Neural progenitor cell (in vitro differentiated cells): ENCODE measurements at regions not wholly inside any gene's neighbourhood (a gene's known extent, or its start where the extent isn't known, plus 50 kb on each side); places are given as distances from the start of the nearest gene placed in this dataset.

Experiments used
- DNase-seq: peaks from one replicate; pipeline ENCODE4 v3.0.0-alpha.2; 2016; ENCODE audit warnings: low spot score
- H2AFZ ChIP-seq: fragments of 200-600 bp; sonication (generic); replicated peaks from 2 replicates; pipeline ENCODE4 v1.6.1; 2016; ENCODE audit warnings: antibody characterized with exemption
- H3F3A ChIP-seq: fragments of 200-600 bp; sonication (generic); 2 replicates; pipeline ENCODE4 v1.6.1; 2016; ENCODE audit warnings: antibody characterized with exemption, low read depth
- H3K27ac ChIP-seq: fragments of 200-600 bp; sonication (generic); 2 replicates; pipeline ENCODE4 v1.5.1; 2016; ENCODE audit warnings: mild to moderate bottlenecking
- H3K27me3 ChIP-seq: fragments of 200-600 bp; sonication (generic); 2 replicates; pipeline ENCODE4 v1.6.1; 2016; ENCODE audit warnings: mild to moderate bottlenecking, moderate library complexity
- H3K36me3 ChIP-seq: fragments of 200-600 bp; sonication (generic); 2 replicates; pipeline ENCODE4 v1.5.1; 2016
- H3K4me1 ChIP-seq: fragments of 200-600 bp; sonication (generic); 2 replicates; pipeline ENCODE4 v1.6.1; 2016; ENCODE audit warnings: mixed run types
- H3K4me2 ChIP-seq: fragments of 200-600 bp; sonication (generic); 2 replicates; pipeline ENCODE4 v1.6.1; 2016
- H3K4me3 ChIP-seq: fragments of 200-600 bp; sonication (generic); 2 replicates; pipeline ENCODE4 v1.5.1; 2016
- H3K79me2 ChIP-seq: fragments of 200-600 bp; sonication (generic); 2 replicates; pipeline ENCODE4 v1.6.1; 2016; ENCODE audit warnings: low read depth
- H3K9ac ChIP-seq: fragments of 200-600 bp; sonication (generic); 2 replicates; pipeline ENCODE4 v1.6.1; 2016
- H3K9me3 ChIP-seq: fragments of 200-600 bp; sonication (generic); 2 replicates; pipeline ENCODE4 v1.5.1; 2016; ENCODE audit warnings: low read depth
- H4K20me1 ChIP-seq: fragments of 200-600 bp; sonication (generic); 2 replicates; pipeline ENCODE4 v1.6.1; 2016; ENCODE audit warnings: low read depth
- H3K27ac Mint-ChIP-seq: 3 replicates; pipeline ENCODE4 v1.8.0; 2021; ENCODE audit warnings: mixed read lengths
- H3K27me3 Mint-ChIP-seq: 2 replicates; pipeline ENCODE4 v1.8.0; 2022; ENCODE audit warnings: low read depth, mild to moderate bottlenecking, inconsistent platforms, moderate library complexity, mixed read lengths; ENCODE audit not compliant: insufficient read depth
- H3K36me3 Mint-ChIP-seq: 3 replicates; pipeline ENCODE4 v1.8.0; 2021; ENCODE audit warnings: mixed read lengths
- H3K4me1 Mint-ChIP-seq: 3 replicates; pipeline ENCODE4 v1.8.0; 2021; ENCODE audit warnings: mixed read lengths
- H3K4me3 Mint-ChIP-seq: 3 replicates; pipeline ENCODE4 v1.8.0; 2021; ENCODE audit warnings: mild to moderate bottlenecking, moderate library complexity, mixed read lengths
- H3K9me3 Mint-ChIP-seq: 3 replicates; pipeline ENCODE4 v1.8.0; 2020; ENCODE audit warnings: mixed read lengths
- EZH2 ChIP-seq: fragments of 200-600 bp; sonication (generic); IDR thresholded peaks from 2 replicates; pipeline ENCODE4 v1.6.1; 2017; ENCODE audit warnings: antibody characterized with exemption, mild to moderate bottlenecking, moderate library complexity
- EZH2phosphoT487 ChIP-seq: fragments of 200-600 bp; sonication (generic); IDR thresholded peaks from 2 replicates; pipeline ENCODE4 v1.6.1; 2017; ENCODE audit warnings: antibody characterized with exemption
- TF ChIP-seq, protein P1 (sequence below): fragments of 200-600 bp; sonication (generic); IDR thresholded peaks from 2 replicates; pipeline ENCODE4 v1.5.1; 2017; ENCODE audit warnings: antibody characterized with exemption, mild to moderate bottlenecking

DNA sequence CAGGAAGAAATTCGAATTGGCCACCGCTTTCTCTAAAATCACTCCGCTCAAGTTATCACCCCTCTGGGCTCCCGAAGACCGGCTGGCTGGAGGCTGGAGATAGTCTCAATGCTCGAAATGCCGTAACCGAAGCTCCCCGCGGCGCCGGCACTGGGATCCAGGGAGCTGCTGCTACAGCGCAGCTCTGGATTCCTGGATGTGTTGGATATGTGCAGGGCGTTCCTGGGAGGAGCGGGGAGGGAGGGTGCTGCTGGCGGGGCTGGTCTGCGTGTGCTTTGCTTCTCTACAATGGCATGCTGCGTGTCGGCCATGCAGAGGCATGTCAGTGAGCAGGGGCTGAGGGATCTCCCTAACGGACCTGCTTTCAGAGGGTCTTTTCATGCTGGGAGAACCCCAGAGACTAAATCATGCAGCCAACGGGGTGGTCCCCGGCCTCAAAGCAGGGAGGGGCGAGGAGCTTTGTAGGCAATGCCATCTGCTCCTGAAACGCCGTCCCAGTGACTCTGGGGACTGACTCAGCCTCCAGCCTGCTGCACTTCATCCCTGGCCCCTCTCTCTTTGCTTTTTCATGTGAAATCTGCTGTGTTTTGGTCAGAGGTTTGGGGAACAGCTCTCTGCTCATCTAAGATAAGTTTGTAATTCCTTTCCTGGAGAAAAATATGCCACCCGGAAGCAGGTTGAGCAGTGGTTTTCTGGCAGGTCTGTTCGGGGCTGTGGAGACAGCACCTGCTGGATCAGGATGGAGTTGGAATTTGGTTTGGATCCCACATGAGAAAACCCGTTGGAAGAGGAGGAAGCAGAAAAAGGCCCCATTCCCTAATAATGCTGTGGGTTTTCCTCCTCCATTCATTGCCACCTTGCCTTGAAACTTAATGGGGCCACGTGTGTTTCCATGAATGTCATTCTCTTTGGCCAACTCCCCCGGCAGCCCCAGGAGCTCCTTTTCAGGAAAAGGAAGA, 311.4 kb downstream of the SEC14L1 start:
- peak overlapping the region; percentile 89 for H3K4me2 ChIP-seq
- H3K9ac ChIP-seq = peak overlapping the region; percentile 74
- H3K27ac ChIP-seq = peak overlapping the region; percentile 96
- no peaks in the 10 kb centered on the region for H3K27me3 ChIP-seq
- H3K36me3 ChIP-seq = no peaks in the 10 kb centered on the region
- H2AFZ ChIP-seq = no peak overlapping the region
- H3K36me3 Mint-ChIP-seq = peaks cover 6% of the 10 kb centered on the region
- H3K9me3 ChIP-seq = no peaks in the 10 kb centered on the region
- peak overlapping the region; percentile 93 for H3K4me3 Mint-ChIP-seq
- no peak for TF ChIP-seq EZH2
- TF ChIP-seq, protein P1, sequence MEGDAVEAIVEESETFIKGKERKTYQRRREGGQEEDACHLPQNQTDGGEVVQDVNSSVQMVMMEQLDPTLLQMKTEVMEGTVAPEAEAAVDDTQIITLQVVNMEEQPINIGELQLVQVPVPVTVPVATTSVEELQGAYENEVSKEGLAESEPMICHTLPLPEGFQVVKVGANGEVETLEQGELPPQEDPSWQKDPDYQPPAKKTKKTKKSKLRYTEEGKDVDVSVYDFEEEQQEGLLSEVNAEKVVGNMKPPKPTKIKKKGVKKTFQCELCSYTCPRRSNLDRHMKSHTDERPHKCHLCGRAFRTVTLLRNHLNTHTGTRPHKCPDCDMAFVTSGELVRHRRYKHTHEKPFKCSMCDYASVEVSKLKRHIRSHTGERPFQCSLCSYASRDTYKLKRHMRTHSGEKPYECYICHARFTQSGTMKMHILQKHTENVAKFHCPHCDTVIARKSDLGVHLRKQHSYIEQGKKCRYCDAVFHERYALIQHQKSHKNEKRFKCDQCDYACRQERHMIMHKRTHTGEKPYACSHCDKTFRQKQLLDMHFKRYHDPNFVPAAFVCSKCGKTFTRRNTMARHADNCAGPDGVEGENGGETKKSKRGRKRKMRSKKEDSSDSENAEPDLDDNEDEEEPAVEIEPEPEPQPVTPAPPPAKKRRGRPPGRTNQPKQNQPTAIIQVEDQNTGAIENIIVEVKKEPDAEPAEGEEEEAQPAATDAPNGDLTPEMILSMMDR = no peak
- no peak for TF ChIP-seq EZH2phosphoT487
- H3K4me1 ChIP-seq = peaks cover 56% of the 10 kb centered on the region
- peaks cover 86% of the 10 kb centered on the region for H4K20me1 ChIP-seq
- H3K4me1 Mint-ChIP-seq = peaks cover 65% of the 10 kb centered on the region
- DNase-seq = peak; percentile 86
- H3K79me2 ChIP-seq = peaks cover 96% of the 10 kb centered on the region
- peak overlapping the region; percentile 100 for H3K27ac Mint-ChIP-seq
- H3K9me3 Mint-ChIP-seq = no peaks in the 10 kb centered on the region
- H3F3A ChIP-seq = peaks cover 42% of the 10 kb centered on the region
- H3K27me3 Mint-ChIP-seq = peaks cover 9% of the 10 kb centered on the region
- H3K4me3 ChIP-seq = peak overlapping the region; percentile 58

DNA sequence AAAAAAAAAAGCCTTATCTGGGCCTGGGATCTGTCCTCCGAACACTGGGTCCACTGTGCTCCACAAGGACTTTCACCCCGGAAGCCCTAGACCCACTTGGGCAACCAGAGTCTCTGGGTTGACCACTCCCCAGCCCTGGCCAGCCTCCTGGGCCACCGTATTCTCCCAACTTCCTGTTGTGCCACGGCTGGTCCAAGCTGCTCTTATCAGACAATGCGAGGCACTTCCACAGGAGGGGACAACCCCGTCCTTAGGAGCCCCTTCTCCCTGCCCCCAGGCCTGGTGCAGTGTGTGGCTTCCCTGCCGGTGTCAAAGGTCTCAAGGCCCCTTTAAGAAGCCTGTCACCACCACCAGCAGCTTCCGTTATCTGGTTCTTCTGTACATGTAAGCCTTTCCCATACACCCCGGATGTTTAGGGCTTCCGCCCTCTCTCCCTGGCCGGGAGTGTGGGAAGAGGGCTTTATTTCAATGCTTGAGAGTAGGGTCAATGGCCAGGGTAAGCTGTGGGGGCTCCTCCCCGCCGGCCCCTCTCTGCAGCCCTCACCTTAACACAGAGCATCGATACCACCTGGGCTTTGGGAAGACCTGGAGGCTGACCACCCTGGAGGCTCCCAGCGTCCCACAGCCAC, 313.0 kb downstream of the SEC14L1 start:
- Histone ChIP-seq H3K27ac (peak overlapping the region; percentile 59), H3K4me2 (peak overlapping the region; percentile 89), H3K79me2 (peaks cover 96% of the 10 kb centered on the region), H3K4me3 (no peak overlapping the region), H3K9me3 (no peaks in the 10 kb centered on the region), H3K9ac (peak overlapping the region; percentile 33), H3K27me3 (no peaks in the 10 kb centered on the region), H3K4me1 (peaks cover 56% of the 10 kb centered on the region), H3K36me3 (no peaks in the 10 kb centered on the region), H3F3A (peaks cover 40% of the 10 kb centered on the region), H2AFZ (no peak overlapping the region), H4K20me1 (peaks cover 88% of the 10 kb centered on the region)
- H3K27ac Mint-ChIP-seq = peak overlapping the region; percentile 60
- H3K4me3 Mint-ChIP-seq = peak overlapping the region; percentile 93
- TF ChIP-seq, protein P1 = no peak
- TF ChIP-seq EZH2 = no peak
- TF ChIP-seq EZH2phosphoT487 = no peak
- peaks cover 63% of the 10 kb centered on the region for H3K4me1 Mint-ChIP-seq
- H3K27me3 Mint-ChIP-seq = peaks cover 9% of the 10 kb centered on the region
- no peak for DNase-seq
- peaks cover 7% of the 10 kb centered on the region for H3K36me3 Mint-ChIP-seq
- H3K9me3 Mint-ChIP-seq = no peaks in the 10 kb centered on the region

DNA sequence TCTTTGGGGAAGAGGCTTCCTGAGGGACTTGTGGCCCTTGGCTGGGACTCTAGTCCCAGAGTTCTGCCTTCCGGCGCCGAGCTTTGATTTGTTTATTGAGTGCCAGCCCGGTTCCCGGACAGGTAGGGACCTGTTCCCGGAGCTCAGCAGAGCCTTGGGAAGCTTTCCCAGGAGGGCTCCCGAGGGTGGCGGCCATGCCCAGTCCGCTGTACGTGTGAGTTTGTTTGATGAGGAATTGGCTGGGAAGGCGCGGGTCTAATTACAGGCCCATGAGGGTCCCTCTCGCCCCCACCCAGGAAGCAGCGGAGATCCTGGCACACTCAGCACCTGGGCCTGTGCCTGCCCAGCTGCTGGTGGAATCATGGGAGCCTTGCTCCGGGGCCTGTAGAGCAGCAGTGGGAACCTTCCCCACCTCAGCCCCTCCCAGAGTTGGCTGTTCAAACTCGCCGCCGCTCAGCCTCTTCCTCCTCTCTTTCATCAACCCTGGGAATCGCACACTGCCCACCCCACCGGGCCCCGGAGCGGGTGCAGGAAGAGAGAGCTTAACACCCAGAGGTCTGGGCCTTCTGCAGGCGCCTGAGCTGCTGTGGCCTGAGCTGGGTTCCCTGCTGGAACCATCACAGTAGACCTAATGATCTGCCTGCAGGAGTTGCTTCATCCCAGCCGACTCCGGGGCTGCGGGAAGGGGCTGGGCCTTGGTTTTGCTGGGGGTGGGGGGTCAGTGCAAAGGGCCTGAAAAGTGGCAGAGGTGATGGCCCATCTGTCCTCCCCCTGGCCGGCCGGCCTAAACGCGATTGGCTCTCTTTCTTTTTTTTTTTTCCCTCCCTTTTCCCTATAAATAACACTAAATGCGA, 313.7 kb downstream of the SEC14L1 start:
- Histone ChIP-seq H3K9ac (peak overlapping the region; percentile 33), H2AFZ (no peak overlapping the region), H3K9me3 (no peaks in the 10 kb centered on the region), H3K4me2 (peak overlapping the region; percentile 27), H4K20me1 (peaks cover 88% of the 10 kb centered on the region), H3K4me3 (no peak overlapping the region), H3K27me3 (no peaks in the 10 kb centered on the region), H3K79me2 (peaks cover 96% of the 10 kb centered on the region), H3F3A (peaks cover 32% of the 10 kb centered on the region), H3K36me3 (no peaks in the 10 kb centered on the region), H3K4me1 (peaks cover 50% of the 10 kb centered on the region), H3K27ac (peak overlapping the region; percentile 59)
- DNase-seq = no peak
- TF ChIP-seq EZH2phosphoT487 (no peak), EZH2 (no peak)
- TF ChIP-seq, protein P1 = no peak
- H3K27me3 Mint-ChIP-seq = peaks cover 9% of the 10 kb centered on the region
- peaks cover 8% of the 10 kb centered on the region for H3K36me3 Mint-ChIP-seq
- no peaks in the 10 kb centered on the region for H3K9me3 Mint-ChIP-seq
- peak overlapping the region; percentile 95 for H3K27ac Mint-ChIP-seq
- no peak overlapping the region for H3K4me3 Mint-ChIP-seq
- H3K4me1 Mint-ChIP-seq = peaks cover 62% of the 10 kb centered on the region
